Loucy (cell line): ENCODE measurements at regions not wholly inside any gene's neighbourhood (a gene's known extent, or its start where the extent isn't known, plus 50 kb on each side); places are given as distances from the start of the nearest gene placed in this dataset.

Experiments used
- H2AFZ ChIP-seq: fragments of 200-600 bp; sonication (generic); 2 replicates; pipeline ENCODE4 v1.6.0; 2016; ENCODE audit warnings: antibody characterized with exemption, mild to moderate bottlenecking, low read length, moderate library complexity
- H3F3A ChIP-seq: fragments of 200-600 bp; 2 replicates; pipeline ENCODE4 v1.6.0; 2016; ENCODE audit warnings: antibody characterized with exemption, low read depth, mild to moderate bottlenecking
- H3K27me3 ChIP-seq: fragments of 200-600 bp; sonication (generic); 2 replicates; pipeline ENCODE4 v1.6.1; 2014; ENCODE audit warnings: low read length, mild to moderate bottlenecking; ENCODE audit not compliant: insufficient read depth, poor library complexity, severe bottlenecking
- H3K36me3 ChIP-seq: fragments of 200-600 bp; sonication (generic); 2 replicates; pipeline ENCODE4 v1.6.1; 2016; ENCODE audit warnings: low read length; ENCODE audit not compliant: insufficient read depth
- H3K4me1 ChIP-seq: fragments of 200-600 bp; sonication (generic); 2 replicates; pipeline ENCODE4 v1.5.1; 2014; ENCODE audit warnings: low read length, mild to moderate bottlenecking; ENCODE audit not compliant: insufficient read depth, poor library complexity, severe bottlenecking
- H3K4me2 ChIP-seq: fragments of 200-600 bp; sonication (generic); 2 replicates; pipeline ENCODE4 v1.6.0; 2014; ENCODE audit warnings: antibody characterized with exemption, low read length, low read depth, mild to moderate bottlenecking; ENCODE audit not compliant: poor library complexity, severe bottlenecking
- H3K4me3 ChIP-seq: fragments of 200-600 bp; sonication (generic); 2 replicates; pipeline ENCODE4 v1.5.1; 2014; ENCODE audit warnings: low read length, mild to moderate bottlenecking, mixed read lengths; ENCODE audit not compliant: poor library complexity, severe bottlenecking
- H3K79me2 ChIP-seq: fragments of 200-600 bp; sonication (generic); 2 replicates; pipeline ENCODE4 v1.6.1; 2014; ENCODE audit warnings: low read length; ENCODE audit not compliant: insufficient read depth
- H3K9ac ChIP-seq: fragments of 200-600 bp; sonication (generic); 2 replicates; pipeline ENCODE4 v1.6.0; 2014; ENCODE audit warnings: mild to moderate bottlenecking, low read depth, low read length, moderate library complexity; ENCODE audit not compliant: poor library complexity, severe bottlenecking
- H3K9me2 ChIP-seq: fragments of 200-600 bp; sonication (generic); replicated peaks from 2 replicates; pipeline ENCODE4 v1.6.1; 2016; ENCODE audit warnings: low read depth, low read length, mixed read lengths
- H3K9me3 ChIP-seq: fragments of 200-600 bp; sonication (generic); 2 replicates; pipeline ENCODE4 v1.6.1; 2014; ENCODE audit warnings: mild to moderate bottlenecking, antibody characterized with exemption, low read length, low read depth; ENCODE audit not compliant: insufficient read depth
- H4K20me1 ChIP-seq: fragments of 200-600 bp; sonication (generic); 2 replicates; pipeline ENCODE4 v1.6.0; 2014; ENCODE audit warnings: antibody characterized with exemption, low read length, mild to moderate bottlenecking; ENCODE audit not compliant: insufficient read depth, poor library complexity, severe bottlenecking
- EZH2phosphoT487 ChIP-seq: fragments of 200-600 bp; IDR thresholded peaks from 2 replicates; pipeline ENCODE4 v1.6.1; 2018; ENCODE audit warnings: antibody characterized with exemption, mild to moderate bottlenecking, moderate library complexity, borderline replicate concordance
- TF ChIP-seq, protein P1 (sequence below): fragments of 200-600 bp; sonication (generic); conservative IDR thresholded peaks from 2 replicates; pipeline ENCODE4 v1.5.1; 2014; ENCODE audit warnings: mild to moderate bottlenecking, antibody characterized with exemption, low read length

DNA sequence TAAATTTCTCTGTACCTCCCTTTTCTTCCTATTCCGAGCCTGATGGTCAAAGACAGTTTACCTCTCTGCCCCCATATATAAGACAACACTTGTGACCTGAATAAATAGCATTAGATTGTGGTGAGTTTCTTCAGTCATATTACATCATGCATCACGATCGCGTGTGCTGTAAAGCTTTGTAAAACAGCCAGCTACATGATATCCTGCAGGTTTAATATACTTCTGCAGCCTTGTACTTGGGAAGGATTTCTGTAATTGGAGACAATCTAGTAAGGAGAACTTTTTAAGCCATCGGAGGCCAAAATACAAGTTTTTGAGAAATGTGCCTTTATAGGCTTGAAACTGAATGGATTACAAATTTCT, 711.8 kb upstream of the WWC1 start:
- Histone ChIP-seq H2AFZ (no peak overlapping the region), H3K9ac (no peak overlapping the region), H3K79me2 (no peaks in the 10 kb centered on the region), H3K4me2 (no peak overlapping the region), H3F3A (no peaks in the 10 kb centered on the region), H3K9me2 (no peaks in the 10 kb centered on the region), H4K20me1 (no peaks in the 10 kb centered on the region), H3K27me3 (no peaks in the 10 kb centered on the region), H3K36me3 (no peaks in the 10 kb centered on the region), H3K9me3 (no peaks in the 10 kb centered on the region), H3K4me1 (no peaks in the 10 kb centered on the region), H3K4me3 (no peak overlapping the region)
- TF ChIP-seq, protein P1, sequence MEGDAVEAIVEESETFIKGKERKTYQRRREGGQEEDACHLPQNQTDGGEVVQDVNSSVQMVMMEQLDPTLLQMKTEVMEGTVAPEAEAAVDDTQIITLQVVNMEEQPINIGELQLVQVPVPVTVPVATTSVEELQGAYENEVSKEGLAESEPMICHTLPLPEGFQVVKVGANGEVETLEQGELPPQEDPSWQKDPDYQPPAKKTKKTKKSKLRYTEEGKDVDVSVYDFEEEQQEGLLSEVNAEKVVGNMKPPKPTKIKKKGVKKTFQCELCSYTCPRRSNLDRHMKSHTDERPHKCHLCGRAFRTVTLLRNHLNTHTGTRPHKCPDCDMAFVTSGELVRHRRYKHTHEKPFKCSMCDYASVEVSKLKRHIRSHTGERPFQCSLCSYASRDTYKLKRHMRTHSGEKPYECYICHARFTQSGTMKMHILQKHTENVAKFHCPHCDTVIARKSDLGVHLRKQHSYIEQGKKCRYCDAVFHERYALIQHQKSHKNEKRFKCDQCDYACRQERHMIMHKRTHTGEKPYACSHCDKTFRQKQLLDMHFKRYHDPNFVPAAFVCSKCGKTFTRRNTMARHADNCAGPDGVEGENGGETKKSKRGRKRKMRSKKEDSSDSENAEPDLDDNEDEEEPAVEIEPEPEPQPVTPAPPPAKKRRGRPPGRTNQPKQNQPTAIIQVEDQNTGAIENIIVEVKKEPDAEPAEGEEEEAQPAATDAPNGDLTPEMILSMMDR, result no peak
- TF ChIP-seq EZH2phosphoT487, result no peak

DNA sequence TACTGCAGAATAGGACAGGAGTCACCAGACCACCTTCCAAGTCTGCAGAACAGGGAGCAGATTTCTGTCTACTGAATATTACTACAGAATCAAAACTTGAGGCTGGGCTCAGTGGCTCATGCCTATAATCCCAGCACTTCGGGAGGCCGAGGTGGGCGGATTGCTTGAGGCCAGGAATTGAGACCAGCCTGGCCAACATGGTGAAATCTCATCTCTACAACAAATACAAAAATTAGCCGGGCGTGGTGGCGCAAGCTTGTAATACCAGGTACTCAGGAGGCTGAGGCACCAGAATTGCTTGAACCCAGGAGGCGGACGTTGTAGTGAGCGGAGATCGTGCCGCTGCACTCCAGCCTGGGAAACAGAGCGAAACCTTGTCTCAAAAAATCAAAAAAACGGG, 710.8 kb upstream of the WWC1 start:
- Histone ChIP-seq H3K9ac (no peak overlapping the region), H3K36me3 (no peaks in the 10 kb centered on the region)

DNA sequence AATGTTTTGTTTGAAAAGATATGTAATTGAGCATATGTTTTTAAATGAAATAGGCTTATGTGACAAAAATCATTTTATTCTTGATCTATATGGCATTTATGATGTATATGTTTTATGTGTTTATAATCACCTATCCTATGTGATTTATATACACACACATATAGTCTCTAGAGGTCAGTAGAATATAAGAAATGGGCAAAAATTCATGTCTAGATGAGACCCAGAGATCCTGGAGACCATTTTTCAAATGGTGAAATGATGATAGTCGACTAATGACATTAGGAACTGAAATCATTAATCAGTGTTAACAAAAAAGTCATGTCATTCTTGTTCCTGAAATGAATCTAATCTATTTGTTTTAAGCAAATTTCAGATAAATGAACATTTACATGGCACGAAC, 709.2 kb upstream of the WWC1 start:
- no peaks in the 10 kb centered on the region for H3K4me1 ChIP-seq
- H3K4me3 ChIP-seq, result no peak overlapping the region
- H3F3A ChIP-seq, result no peaks in the 10 kb centered on the region
- no peaks in the 10 kb centered on the region for H3K27me3 ChIP-seq
- H3K36me3 ChIP-seq, result no peaks in the 10 kb centered on the region
- no peak overlapping the region for H3K9ac ChIP-seq
- TF ChIP-seq, protein P1, result peak; percentile 22; the same call in 1 of the 2 replicates
- no peak for TF ChIP-seq EZH2phosphoT487
- no peaks in the 10 kb centered on the region for H3K79me2 ChIP-seq
- no peaks in the 10 kb centered on the region for H3K9me3 ChIP-seq
- H3K4me2 ChIP-seq, result no peak overlapping the region
- H2AFZ ChIP-seq, result no peak overlapping the region
- H3K9me2 ChIP-seq, result no peaks in the 10 kb centered on the region
- no peaks in the 10 kb centered on the region for H4K20me1 ChIP-seq

More for the DNA sequence above, 710.8 kb upstream of the WWC1 start:
- Histone ChIP-seq H3K4me1 (no peaks in the 10 kb centered on the region), H3K79me2 (no peaks in the 10 kb centered on the region), H2AFZ (no peak overlapping the region), H3K9me2 (no peaks in the 10 kb centered on the region), H3K4me3 (no peak overlapping the region), H3F3A (no peaks in the 10 kb centered on the region), H3K9me3 (no peaks in the 10 kb centered on the region), H4K20me1 (no peaks in the 10 kb centered on the region), H3K4me2 (no peak overlapping the region), H3K27me3 (no peaks in the 10 kb centered on the region)
- TF ChIP-seq, protein P1, result no peak
- TF ChIP-seq EZH2phosphoT487, result no peak
